ENCODE measurements at regions not wholly inside any gene's neighbourhood (a gene's known extent, or its start where the extent isn't known, plus 50 kb on each side); places are given as distances from the start of the nearest gene placed in this dataset.

- DNase-seq (no peak), ATAC-seq (no peak)
- TF ChIP-seq CTCF (IDR thresholded peaks at IDR 0.05), result no peak
- intact Hi-C loops (cut with DNase I, micrococcal nuclease), result loop anchor here in 1 of 2 donors (10.0 kb wide), 1 partner anchor 498 kb away; no protein-coding TSS in a partner anchor
- Histone ChIP-seq H3K4me3 (no peak overlapping the region), H3K36me3 (ENCODE audit: low read depth) (no peaks in the 10 kb centered on the region), H3K4me1 (ENCODE audit: low read depth) (no peaks in the 10 kb centered on the region), H3K9me3 (no peaks in the 10 kb centered on the region)
Measured at GRCh38 chr4:153146961-153147360, 57.3 kb upstream of the TRIM2 start.

- no peak for ATAC-seq
- intact Hi-C loops (cut with DNase I, micrococcal nuclease), result loop anchor here in 1 of 2 donors (10.0 kb wide), 1 partner anchor 496 kb away; no protein-coding TSS in a partner anchor
- Histone ChIP-seq H3K4me3 (no peak overlapping the region), H3K9me3 (no peaks in the 10 kb centered on the region), H3K4me1 (ENCODE audit: low read depth) (peaks cover 8% of the 10 kb centered on the region), H3K36me3 (ENCODE audit: low read depth) (no peaks in the 10 kb centered on the region)
- DNase-seq, result no peak
- no peak for TF ChIP-seq CTCF (IDR thresholded peaks at IDR 0.05)
Measured at GRCh38 chr4:153148791-153149190, 55.5 kb upstream of the TRIM2 start.

- H3K4me1 ChIP-seq (ENCODE audit: low read depth), result peaks cover 15% of the 10 kb centered on the region
- peak; percentile 90 to 93 (median 93) for DNase-seq
- H3K36me3 ChIP-seq (ENCODE audit: low read depth), result no peaks in the 10 kb centered on the region
- no peak for TF ChIP-seq CTCF (IDR thresholded peaks at IDR 0.05)
- H3K4me3 ChIP-seq, result no peak overlapping the region
- intact Hi-C loops (cut with DNase I, micrococcal nuclease), result loop anchor here (5.0 to 10.0 kb wide), 2 partner anchors 53 to 166 kb away; partner anchors contain the start of gene TRIM2 (in 1 of the 2)
- peak; percentile 78 for ATAC-seq
- H3K9me3 ChIP-seq, result no peaks in the 10 kb centered on the region
Measured at GRCh38 chr4:153151535-153152455, 52.4 kb upstream of the TRIM2 start.

GRCh38 chr4:153152501-153153338 is 51.5 kb upstream of the TRIM2 start:
- intact Hi-C loops (cut with DNase I, micrococcal nuclease), result loop anchor here (5.0 to 10.0 kb wide), 2 partner anchors 52 to 165 kb away; partner anchors contain the start of gene TRIM2 (in 1 of the 2)
- ATAC-seq (peak; percentile 51), DNase-seq (peak; percentile 78 to 85 (median 81))
- no peak for TF ChIP-seq CTCF (IDR thresholded peaks at IDR 0.05)
- Histone ChIP-seq H3K4me3 (peak overlapping the region; percentile 19), H3K4me1 (ENCODE audit: low read depth) (peaks cover 15% of the 10 kb centered on the region), H3K36me3 (ENCODE audit: low read depth) (no peaks in the 10 kb centered on the region), H3K9me3 (no peaks in the 10 kb centered on the region)

GRCh38 chr4:153153339-153153871 is 50.8 kb upstream of the TRIM2 start:
- DNase-seq, result peak; percentile 71 to 84 (median 84)
- intact Hi-C loops (cut with DNase I, micrococcal nuclease), result loop anchor here (5.0 to 10.0 kb wide), 2 partner anchors 51 to 164 kb away; partner anchors contain the start of gene TRIM2 (in 1 of the 2)
- peak overlapping the region; percentile 19 for H3K4me3 ChIP-seq
- no peaks in the 10 kb centered on the region for H3K36me3 ChIP-seq (ENCODE audit: low read depth)
- no peaks in the 10 kb centered on the region for H3K9me3 ChIP-seq
- TF ChIP-seq CTCF (IDR thresholded peaks at IDR 0.05), result no peak
- peak; percentile 87 for ATAC-seq
- H3K4me1 ChIP-seq (ENCODE audit: low read depth), result peaks cover 15% of the 10 kb centered on the region
